ENCODE measurements at regions not wholly inside any gene's neighbourhood (a gene's known extent, or its start where the extent isn't known, plus 50 kb on each side); places are given as distances from the start of the nearest gene placed in this dataset.

DNA sequence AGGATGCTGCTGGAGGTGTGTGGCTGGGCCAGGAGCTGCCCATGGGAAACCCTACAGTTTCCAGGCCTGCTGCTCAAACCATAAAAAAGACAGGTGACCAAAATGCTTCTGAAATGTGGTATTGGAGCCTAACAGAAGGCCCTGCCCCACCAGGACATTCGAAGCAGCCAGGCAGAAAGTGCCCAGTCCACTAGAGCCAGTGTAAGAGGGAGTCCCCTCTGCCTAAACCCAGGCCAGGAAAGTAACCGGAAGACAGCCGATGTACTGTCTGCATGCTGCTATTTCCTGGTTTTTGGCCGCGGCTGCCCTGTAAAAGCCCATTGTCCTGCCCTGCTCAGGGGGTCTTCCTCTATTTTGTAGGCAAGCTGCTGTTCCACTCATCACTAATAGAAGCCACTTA, 150.7 kb upstream of the IRX2 start:
- DNase-seq = no peak

DNA sequence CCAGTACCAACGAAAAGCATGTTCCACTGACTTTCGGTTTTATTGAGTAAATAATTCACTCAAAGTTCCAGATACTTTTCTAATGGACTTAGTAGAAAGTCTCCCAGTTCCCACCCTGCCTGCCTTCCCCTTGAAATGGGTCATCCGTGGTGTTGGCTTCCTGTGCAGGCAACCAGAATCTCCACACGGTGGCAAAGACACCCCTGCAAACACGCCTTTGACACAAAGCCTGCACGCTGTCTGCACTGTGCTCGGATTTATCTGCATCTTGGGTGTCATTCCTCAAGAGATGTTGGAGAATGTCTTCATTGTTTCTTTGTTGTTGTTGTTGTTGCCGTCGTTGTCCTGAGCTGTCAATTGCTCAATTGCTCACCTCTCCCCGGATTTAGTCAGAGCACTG, 150.0 kb upstream of the IRX2 start:
- no peak for DNase-seq

GRCh38 chr5:2901096-2901495, 149.6 kb upstream of the IRX2 start:
- DNase-seq = no peak

DNA sequence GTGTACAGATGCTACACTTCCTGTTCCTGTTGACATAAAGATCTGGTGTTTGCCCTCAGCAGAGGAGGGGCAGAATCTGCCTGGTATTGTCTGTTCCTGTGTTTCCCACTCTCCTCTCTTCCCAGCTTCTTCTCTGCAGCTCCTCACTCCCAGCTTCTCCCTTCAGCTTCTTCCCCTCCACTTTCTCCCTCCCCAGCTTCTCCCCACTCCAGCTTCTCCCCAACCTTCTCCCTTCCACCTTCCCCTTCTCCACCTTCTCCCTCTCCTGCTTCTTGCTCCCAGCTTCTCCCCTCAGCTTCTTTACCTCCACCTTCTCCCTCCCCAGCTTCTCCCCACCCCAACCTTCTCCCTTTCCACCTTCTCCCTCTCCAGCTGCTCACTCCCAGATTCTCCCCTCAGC, 148.9 kb upstream of the IRX2 start:
- DNase-seq = peak; percentile 47

- DNase-seq = no peak
Observed at GRCh38 chr5:2899311-2899710, 147.8 kb upstream of the IRX2 start.

- no peak for DNase-seq
Observed at GRCh38 chr5:2898661-2899060, 147.2 kb upstream of the IRX2 start.

DNA sequence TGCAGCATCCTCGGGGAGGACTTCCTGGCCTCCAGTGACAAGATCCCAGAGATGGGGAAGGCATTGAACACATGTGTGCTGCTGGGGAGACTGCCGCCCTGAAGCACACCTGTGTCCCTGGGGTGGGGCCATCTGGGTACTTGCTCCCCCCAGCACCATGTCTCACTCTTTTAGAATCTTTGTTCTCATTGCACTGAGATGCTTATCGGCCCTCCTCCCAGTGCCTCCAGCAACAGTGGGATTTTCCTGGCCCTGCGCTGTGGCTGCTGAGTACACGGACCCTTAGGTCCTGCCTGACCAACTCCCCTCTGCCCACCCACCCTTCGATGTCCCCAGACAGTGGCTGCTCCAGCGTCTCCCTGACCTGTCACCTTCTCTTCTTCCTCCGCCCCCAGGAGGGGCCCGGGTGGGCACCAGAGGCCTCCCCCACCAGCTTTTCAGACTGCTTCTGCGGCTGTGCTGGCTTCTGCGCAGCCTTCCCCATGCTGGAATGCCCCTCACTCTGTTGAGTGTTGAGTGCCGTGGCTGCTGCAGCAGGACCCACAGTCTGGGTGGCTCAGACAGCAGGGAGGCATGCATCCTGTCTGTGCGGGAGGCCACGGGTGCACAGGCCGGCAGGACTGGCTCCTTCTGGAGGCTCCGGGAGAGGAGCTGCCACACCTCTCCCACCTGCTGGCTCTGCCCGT, 145.9 kb upstream of the IRX2 start:
- no peak for DNase-seq

DNA sequence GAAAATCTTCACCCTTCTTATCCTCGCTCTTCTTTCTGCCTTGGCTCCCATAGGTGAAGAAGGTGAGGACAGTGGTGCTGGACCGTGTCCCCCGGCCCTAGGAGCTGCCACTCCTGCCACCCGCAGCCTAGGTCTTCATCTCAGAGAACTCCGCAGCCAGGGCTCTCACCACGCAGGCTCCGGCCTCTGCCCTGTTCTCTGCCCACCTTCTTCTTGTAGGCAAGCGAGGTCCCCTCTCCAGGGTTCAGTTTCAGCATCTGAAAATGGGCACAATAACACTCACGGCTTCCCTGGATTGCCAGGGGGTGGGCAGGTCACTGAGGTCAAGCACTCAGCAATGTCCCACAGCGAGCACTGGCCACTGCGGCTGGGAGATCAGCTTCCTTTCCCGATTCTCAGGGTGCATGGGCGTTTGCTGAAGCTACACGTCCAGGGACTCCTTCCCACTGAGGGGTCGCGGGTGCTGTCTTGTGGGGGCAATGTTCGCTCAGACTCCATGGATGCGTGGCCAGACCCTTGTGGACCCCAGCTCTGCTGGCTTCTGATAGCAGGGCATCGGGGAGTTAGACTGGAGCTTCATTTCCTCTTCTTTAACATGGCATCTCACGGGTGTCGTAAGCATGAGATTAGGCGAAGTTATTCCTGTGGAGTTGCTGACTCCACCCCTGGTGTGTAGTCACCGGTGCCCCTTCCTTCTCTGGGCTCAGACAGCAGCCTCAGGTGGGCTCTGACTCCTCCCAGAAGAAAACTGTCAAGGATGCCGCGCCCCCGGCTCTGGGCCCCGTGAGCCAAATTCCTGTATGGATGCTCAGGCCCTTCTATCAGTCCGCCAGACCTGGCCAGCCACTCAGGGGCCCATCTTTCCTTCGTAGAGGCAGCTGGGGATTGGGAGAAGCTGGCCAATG, 145.1 kb upstream of the IRX2 start:
- DNase-seq = no peak

DNA sequence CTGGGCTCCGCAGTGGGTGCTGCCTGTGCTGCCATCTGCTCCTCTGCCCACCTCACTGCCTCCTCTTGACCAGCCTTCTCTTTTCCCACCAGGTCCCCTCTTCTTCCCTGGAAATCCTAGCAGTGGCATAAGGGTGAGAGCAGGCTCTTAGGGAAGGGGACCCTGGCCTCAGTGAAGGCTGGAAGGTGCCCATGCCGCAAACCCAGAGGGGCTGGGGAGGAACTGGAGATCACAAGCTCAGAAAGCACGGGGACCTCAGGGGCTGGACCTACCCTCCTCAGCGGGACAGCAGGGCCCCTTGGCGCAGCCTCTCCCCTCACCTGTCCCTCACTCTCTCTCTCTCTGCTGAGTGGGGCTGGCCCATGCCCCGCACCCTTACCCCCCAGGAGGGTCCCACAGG, 144.4 kb upstream of the IRX2 start:
- DNase-seq = no peak

- DNase-seq = no peak
Observed at GRCh38 chr5:2895196-2895595, 143.7 kb upstream of the IRX2 start.

GRCh38 chr5:2894736-2895135, 143.3 kb upstream of the IRX2 start:
- DNase-seq = no peak

GRCh38 chr5:2894316-2894715, 142.8 kb upstream of the IRX2 start:
- no peak for DNase-seq

GRCh38 chr5:2892466-2893000, 141.1 kb upstream of the IRX2 start:
- no peak for DNase-seq

DNA sequence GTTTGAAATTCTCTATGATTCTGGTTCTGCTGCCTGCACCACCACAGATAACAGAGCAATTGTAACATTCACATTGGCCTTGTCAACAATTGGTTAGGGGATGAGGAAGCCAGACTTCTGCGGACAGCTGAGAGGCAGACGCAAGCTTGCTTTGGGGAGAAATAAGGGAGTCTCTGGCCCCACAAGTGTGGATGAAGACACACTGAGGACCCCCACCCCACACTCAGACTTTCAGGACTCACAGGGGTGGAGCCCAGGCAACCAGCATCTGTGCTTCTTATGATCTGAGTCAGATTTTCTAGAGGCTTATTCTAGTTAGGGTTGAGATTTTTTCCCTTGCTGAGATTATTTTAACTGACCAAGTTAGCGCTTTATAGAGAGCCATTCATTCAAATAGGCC, 140.3 kb upstream of the IRX2 start:
- DNase-seq = no peak

GRCh38 chr5:2890011-2890410, 138.5 kb upstream of the IRX2 start:
- DNase-seq = no peak

- DNase-seq = no peak
Observed at GRCh38 chr5:2888520-2889060, 137.1 kb upstream of the IRX2 start.

DNA sequence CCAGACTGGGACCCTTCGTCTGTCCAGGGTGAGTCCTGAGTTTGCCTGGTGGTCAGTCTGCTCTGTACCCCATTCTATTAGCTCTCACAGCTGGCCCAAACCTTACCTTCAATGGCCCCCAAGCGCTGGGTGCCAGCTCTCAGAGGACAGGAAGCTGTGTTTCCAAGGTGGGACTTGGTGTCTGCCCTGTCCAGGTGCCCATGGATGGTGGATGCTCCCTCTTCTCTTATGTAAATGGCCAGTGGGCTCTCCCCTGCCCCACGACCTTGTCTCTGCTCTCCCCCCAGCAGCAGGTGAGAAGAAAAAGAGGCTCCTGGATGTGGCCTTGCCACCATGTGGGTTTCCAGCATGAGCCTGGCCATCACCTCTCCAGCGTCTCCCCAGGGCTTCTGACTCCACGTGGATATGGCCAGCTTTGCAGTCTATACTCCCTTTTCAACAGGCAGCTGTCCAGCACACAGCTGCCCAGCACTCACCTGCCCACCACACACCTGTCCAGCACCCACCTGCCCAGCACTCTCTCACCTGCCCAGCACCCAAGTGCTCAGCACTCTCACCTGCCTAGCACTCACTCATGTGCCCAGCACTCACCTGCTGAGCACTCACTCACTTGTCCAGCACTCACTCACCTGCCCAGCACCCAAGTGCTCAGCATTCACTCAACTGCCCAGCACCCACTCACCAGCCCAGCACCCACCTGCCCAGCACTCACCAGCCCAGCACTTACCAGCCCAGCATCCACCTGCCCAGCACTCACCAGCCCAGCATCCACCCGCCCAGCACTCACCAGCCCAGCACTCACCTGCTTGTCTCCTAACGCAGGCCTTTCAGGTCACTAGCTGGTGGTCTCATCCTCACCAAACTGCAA, 136.2 kb upstream of the IRX2 start:
- DNase-seq = no peak

DNA sequence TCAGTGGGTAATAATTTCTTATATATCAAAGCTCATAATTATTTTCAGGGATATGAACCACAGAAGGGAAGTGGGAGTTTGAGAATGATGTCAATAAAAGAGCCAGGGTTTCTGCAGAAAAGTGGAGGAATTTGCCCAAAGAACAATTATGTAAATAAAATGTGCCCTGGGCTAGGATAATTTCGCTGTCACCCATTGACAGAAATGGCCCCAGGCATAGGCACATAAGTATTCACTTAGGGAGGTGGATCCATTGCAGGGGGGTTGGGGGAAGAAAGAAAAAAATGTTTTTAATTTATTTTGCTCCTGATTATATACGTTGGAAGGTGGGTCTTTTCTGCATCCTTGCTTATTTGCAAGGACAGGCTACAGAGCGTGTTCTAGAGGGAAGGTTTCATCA, 135.1 kb upstream of the IRX2 start:
- no peak for DNase-seq

DNA sequence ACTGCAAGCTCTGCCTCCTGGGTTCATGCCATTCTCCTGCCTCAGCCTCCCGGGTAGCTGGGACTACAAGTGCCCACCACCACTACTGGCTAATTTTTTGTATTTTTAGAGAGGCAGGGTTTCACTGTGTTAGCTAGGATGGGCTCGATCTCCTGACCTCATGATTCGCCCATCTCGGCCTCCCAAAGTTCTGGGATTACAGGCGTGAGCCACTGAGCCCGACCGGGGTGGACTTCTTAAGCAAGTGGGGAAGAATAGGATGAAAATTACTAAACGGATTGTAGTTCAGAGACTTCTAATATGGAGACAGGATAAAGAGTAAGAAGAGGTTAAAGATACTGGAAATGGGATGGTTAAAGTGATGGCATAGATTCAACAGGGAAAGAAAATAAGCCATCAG, 132.3 kb upstream of the IRX2 start:
- no peak for DNase-seq

GRCh38 chr5:2879701-2880100, 128.2 kb upstream of the IRX2 start:
- no peak for DNase-seq

DNA sequence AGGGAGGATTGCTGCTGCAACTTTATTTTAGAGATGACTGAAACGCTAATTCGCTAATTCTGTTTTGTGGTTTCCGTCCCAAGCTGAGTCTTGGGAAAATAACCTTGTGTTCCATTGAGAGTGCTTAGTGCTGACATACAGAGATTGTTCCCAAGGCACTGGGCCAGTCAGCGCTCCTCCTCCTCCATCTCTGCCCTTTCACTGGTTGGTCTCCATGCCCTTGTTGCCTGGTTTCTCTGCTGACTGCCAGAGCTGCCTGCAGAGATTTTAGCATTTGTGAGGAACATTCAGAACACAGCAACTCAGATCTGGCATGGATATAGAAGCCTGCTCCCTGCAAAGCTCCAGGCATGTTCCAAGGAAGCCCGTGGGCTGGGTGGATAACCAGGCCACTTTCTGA, 126.0 kb upstream of the IRX2 start:
- DNase-seq = no peak

- DNase-seq = no peak
Observed at GRCh38 chr5:2876183-2876582, 124.7 kb upstream of the IRX2 start.

- no peak for DNase-seq
Observed at GRCh38 chr5:2874099-2874498, 122.6 kb upstream of the IRX2 start.
